Activated CD8-positive, alpha-beta memory T cell treated with anti-CD3 and anti-CD28 coated beads for 24 hours (primary cell): ENCODE measurements at regions not wholly inside any gene's neighbourhood (a gene's known extent, or its start where the extent isn't known, plus 50 kb on each side); places are given as distances from the start of the nearest gene placed in this dataset.

ENCODE experiments used
- DNase-seq: peaks from one replicate; pipeline ENCODE4 v3.0.0-alpha.2; 2020

DNA sequence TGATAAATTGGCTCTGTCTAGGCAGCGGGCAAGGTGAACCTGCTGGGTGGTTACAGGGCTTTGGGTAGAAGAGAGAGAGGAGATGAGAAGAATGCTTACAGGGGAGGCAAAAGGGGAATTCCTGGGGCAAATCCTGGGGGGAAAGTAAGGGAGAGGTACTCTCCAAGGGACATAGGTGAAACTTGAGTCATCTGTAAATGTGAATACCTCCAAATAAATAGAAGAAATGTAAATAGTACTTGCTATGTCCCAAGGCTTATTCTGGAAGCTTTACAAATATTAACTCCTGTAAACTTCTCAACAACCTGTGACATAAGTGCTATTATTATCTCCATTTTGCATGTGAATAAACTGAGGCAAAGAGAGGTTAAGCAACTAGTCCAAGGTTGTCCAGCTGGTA is 57.7 kb upstream of the CDK13 start:
- no peak for DNase-seq

DNA sequence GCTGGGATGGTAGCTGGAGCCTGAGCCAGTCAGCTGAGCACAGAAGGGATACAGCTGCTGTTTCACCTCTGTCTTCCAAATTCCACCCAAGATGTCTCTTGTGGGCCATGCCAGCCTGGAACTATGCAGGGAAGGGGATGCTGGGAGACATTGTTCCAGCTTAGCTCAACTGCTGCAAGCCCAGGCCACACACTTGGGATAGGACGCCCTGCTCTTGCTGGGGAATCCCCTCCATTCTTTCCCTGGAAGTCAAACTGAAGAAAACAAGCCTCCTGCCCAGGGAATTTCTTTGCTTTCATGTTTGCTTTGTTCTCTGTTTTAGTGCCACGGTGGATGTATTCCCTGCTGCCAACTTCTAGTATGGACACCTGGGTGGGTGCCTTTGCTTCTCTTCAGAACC is 55.2 kb upstream of the CDK13 start:
- no peak for DNase-seq

DNA sequence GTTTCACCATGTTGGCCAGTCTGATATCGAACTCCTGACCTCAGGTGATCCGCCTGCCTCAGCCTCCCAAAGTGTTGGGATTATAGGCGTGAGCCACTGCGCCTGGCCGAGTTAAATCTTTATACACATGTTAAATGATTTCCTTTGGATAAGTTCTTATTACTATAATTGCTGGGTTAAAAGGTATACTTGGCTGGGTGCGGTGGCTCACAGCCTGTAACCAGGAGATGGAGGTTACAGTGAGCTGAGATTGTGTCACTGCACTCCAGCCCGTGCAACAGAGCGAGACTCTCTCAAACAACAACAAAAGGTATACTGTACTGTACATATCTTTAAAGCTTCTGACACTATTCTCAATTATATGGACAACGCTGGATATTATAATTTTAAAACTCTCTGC is 53.2 kb upstream of the CDK13 start:
- no peak for DNase-seq

DNA sequence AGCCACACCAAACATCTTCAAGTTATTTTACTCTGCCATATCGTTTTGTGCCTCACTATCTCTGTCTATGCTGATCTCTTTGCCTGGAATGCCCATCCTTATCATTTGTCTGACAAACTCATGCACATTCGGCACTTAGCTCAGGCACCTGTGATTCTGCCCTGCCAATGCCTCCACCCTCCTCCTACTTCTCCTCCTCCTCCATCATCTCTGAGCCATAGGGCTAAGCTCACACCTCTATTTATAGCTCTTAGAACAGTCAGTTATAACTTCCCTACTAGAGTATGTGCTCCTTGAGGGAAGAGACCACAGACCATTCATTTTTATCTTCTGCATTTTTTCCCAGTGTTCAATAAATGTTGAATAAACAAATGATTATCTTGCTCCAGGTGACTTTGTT is 51.2 kb upstream of the CDK13 start:
- DNase-seq = no peak
